PFSK-1 (cell line): ENCODE measurements at regions not wholly inside any gene's neighbourhood (a gene's known extent, or its start where the extent isn't known, plus 50 kb on each side); places are given as distances from the start of the nearest gene placed in this dataset.

Experiments used
- FOXP2 ChIP-seq: optimal IDR thresholded peaks from 2 replicates; pipeline ENCODE3; 2011; ENCODE audit warnings: borderline replicate concordance, control low read depth, inconsistent platforms; ENCODE audit not compliant: insufficient read depth; ENCODE audit errors: extremely low read length, extremely low read depth
- POLR2AphosphoS5 ChIP-seq: IDR thresholded peaks from 2 replicates; pipeline ENCODE4 v1.6.1; 2012; ENCODE audit warnings: low read depth, mild to moderate bottlenecking, control low read depth, low read length, moderate library complexity
- SIN3A ChIP-seq: IDR thresholded peaks from 2 replicates; pipeline ENCODE4 v1.6.1; 2012; ENCODE audit warnings: mild to moderate bottlenecking, low read length, moderate library complexity, borderline replicate concordance; ENCODE audit not compliant: insufficient read depth
- TAF1 ChIP-seq: IDR thresholded peaks from 2 replicates; pipeline ENCODE4 v1.6.1; 2012; ENCODE audit warnings: low read length, control low read depth, borderline replicate concordance; ENCODE audit not compliant: insufficient read depth
- TF ChIP-seq, protein P1 (sequence below), 2 experiments: IDR thresholded peaks; 2 replicates each; pipeline versions ENCODE4 v1.6.1 to v1.8.0; 2011 to 2012; ENCODE audit warnings: low read depth in 2 of 2, low read length in 2 of 2, control low read depth in 1 of 2, inconsistent platforms in 1 of 2, mild to moderate bottlenecking in 1 of 2, moderate library complexity in 1 of 2; ENCODE audit not compliant: insufficient read depth in 1 of 2

DNA sequence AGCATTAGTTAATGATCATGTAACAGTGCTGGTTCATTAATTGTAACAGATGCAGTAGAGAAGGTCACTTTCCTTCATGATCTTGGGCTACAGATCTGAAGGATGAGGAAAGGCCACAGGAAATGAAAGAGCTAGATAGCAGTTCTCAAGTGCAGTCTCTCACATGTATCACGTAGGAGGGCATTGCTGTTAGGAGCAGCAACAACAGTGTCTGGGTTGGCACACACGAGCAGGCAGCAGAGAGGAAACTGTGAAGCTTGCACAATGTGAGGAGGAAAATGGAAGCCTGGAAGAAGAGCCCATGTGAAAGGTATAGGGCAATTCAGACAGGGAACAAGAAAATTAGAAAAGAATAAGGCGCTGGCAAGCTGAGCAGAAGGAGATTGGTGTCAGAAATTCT lies 1741.5 kb downstream of the PCDH9 start:
- no peak for TF ChIP-seq POLR2AphosphoS5
- no peak for TF ChIP-seq SIN3A
- TF ChIP-seq, protein P1, sequence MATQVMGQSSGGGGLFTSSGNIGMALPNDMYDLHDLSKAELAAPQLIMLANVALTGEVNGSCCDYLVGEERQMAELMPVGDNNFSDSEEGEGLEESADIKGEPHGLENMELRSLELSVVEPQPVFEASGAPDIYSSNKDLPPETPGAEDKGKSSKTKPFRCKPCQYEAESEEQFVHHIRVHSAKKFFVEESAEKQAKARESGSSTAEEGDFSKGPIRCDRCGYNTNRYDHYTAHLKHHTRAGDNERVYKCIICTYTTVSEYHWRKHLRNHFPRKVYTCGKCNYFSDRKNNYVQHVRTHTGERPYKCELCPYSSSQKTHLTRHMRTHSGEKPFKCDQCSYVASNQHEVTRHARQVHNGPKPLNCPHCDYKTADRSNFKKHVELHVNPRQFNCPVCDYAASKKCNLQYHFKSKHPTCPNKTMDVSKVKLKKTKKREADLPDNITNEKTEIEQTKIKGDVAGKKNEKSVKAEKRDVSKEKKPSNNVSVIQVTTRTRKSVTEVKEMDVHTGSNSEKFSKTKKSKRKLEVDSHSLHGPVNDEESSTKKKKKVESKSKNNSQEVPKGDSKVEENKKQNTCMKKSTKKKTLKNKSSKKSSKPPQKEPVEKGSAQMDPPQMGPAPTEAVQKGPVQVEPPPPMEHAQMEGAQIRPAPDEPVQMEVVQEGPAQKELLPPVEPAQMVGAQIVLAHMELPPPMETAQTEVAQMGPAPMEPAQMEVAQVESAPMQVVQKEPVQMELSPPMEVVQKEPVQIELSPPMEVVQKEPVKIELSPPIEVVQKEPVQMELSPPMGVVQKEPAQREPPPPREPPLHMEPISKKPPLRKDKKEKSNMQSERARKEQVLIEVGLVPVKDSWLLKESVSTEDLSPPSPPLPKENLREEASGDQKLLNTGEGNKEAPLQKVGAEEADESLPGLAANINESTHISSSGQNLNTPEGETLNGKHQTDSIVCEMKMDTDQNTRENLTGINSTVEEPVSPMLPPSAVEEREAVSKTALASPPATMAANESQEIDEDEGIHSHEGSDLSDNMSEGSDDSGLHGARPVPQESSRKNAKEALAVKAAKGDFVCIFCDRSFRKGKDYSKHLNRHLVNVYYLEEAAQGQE (IDR thresholded peaks at IDR 0.05; ENCODE audit: insufficient read depth in 1 of 2, low read depth in 2 of 2, low read length in 2 of 2) = no peak
- TF ChIP-seq TAF1 = no peak
- no peak for TF ChIP-seq FOXP2

DNA sequence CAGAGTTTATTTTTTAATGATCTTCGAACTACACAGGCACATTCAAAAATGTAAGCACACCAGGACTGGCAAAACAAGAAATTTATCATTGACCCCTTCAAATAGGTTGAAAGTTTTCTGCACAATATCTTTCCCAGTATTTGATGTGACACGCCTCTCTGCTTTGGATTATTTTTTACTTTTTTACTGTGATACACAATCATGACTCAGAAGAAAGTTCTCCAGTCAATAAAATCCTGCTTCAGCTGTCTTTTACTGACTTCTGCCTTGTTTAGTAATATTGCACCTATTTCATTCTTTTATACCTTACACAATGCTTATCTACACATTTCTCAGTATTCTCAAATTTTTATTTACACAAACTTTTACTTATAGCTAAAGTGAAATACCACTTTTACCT lies 1750.4 kb downstream of the PCDH9 start:
- TF ChIP-seq SIN3A (no peak), POLR2AphosphoS5 (no peak), TAF1 (no peak), FOXP2 (no peak)
- TF ChIP-seq, protein P1 (IDR thresholded peaks at IDR 0.05; ENCODE audit: insufficient read depth in 1 of 2, low read depth in 2 of 2, low read length in 2 of 2) = no peak

DNA sequence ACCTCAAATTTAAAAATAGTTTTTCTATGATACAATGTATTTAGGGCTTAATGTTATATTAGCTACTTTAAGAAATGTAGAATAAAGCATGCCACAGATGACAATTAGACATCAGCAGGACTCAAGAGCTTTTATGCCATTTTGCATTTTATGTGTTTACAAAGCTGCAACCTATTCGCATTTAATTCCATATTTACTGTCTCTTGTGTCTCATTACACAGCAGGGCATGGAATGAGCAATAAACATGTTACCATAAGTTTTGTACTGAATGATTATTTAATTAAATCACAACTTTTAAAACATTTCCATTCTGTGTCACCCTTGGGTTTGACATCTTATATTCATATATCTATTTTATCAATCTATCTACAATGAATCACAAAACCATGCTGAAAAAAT lies 1756.9 kb downstream of the PCDH9 start:
- no peak for TF ChIP-seq FOXP2
- no peak for TF ChIP-seq SIN3A
- no peak for TF ChIP-seq TAF1
- no peak for TF ChIP-seq POLR2AphosphoS5
- TF ChIP-seq, protein P1 (IDR thresholded peaks at IDR 0.05; ENCODE audit: insufficient read depth in 1 of 2, low read depth in 2 of 2, low read length in 2 of 2) = no peak

DNA sequence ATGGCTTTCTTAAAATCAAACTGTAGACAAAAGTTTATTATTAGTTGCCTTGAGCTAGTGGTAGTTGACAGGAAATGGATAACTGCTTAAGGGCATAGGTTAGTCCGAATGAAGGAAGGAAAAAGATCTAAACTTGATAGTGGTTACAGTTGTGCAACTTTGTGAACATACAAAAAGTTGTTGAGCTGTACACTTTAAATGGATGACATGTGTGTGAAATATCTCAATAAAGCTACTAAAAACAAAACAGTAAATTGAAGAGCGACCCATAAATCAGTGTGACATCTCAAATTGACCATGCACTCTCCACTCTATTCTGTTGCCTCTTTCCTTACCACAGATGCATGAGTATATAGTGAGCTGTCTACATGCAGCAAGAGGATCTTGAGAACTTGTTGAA lies 1757.8 kb downstream of the PCDH9 start:
- no peak for TF ChIP-seq TAF1
- no peak for TF ChIP-seq FOXP2
- TF ChIP-seq SIN3A = no peak
- TF ChIP-seq, protein P1 (IDR thresholded peaks at IDR 0.05; ENCODE audit: insufficient read depth in 1 of 2, low read depth in 2 of 2, low read length in 2 of 2) = no peak
- TF ChIP-seq POLR2AphosphoS5 = no peak

DNA sequence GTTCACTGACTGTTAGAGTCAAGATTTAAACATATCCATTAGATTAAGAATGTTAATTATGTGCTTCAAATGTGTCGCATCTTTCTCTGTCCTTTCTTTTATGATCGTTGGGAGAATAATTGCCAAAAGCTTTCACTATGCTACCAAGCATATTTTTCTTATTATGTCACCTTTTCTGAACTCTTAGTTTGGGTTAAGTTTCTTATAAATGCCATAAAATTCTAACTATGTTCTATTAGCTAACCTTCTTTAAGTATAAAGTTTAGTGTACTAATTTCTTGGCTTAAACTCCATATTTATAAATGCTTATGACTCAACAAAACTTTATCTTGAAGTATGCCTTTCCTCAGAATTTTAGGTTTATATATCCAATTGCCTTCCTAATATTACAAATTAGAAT lies 1759.4 kb downstream of the PCDH9 start:
- no peak for TF ChIP-seq TAF1
- no peak for TF ChIP-seq POLR2AphosphoS5
- no peak for TF ChIP-seq SIN3A
- no peak for TF ChIP-seq FOXP2
- TF ChIP-seq, protein P1 (IDR thresholded peaks at IDR 0.05; ENCODE audit: insufficient read depth in 1 of 2, low read depth in 2 of 2, low read length in 2 of 2) = no peak
